ENCODE measurements at regions not wholly inside any gene's neighbourhood (a gene's known extent, or its start where the extent isn't known, plus 50 kb on each side); places are given as distances from the start of the nearest gene placed in this dataset.

DNA sequence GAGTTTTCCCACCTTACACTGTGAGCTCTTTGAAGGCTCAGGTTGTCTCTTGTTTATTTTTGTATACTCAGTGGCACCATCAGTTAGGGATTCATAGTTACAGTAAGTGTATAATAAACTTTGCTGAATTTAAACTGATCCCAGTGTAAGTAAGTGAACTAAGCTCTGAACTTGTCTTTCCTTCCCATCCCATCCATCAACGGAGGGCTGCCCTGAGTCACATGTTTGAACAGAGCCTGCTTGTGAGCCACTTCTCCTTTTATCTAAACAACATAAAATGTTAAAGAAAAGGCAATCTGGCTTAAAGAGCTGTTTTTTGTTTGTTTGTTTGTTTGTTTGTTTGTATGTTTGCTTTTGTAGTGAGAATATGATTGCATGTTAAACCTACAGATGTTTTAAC is 185.7 kb upstream of the MARCKS start:
- Histone ChIP-seq H3K27ac (no peak overlapping the region), H3K36me3 (no peaks in the 10 kb centered on the region), H3K27me3 (no peaks in the 10 kb centered on the region), H3K4me3 (no peak overlapping the region), H3K4me1 (ENCODE audit: low read depth) (peaks cover 8% of the 10 kb centered on the region), H3K9me3 (ENCODE audit: low read depth) (no peaks in the 10 kb centered on the region)
- TF ChIP-seq, protein P1, sequence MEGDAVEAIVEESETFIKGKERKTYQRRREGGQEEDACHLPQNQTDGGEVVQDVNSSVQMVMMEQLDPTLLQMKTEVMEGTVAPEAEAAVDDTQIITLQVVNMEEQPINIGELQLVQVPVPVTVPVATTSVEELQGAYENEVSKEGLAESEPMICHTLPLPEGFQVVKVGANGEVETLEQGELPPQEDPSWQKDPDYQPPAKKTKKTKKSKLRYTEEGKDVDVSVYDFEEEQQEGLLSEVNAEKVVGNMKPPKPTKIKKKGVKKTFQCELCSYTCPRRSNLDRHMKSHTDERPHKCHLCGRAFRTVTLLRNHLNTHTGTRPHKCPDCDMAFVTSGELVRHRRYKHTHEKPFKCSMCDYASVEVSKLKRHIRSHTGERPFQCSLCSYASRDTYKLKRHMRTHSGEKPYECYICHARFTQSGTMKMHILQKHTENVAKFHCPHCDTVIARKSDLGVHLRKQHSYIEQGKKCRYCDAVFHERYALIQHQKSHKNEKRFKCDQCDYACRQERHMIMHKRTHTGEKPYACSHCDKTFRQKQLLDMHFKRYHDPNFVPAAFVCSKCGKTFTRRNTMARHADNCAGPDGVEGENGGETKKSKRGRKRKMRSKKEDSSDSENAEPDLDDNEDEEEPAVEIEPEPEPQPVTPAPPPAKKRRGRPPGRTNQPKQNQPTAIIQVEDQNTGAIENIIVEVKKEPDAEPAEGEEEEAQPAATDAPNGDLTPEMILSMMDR (IDR thresholded peaks at IDR 0.05; ENCODE audit: low read depth, low read length): no peak
- no peak for DNase-seq (ENCODE audit: low read depth in 1 of 2, low spot score in 1 of 2)

DNA sequence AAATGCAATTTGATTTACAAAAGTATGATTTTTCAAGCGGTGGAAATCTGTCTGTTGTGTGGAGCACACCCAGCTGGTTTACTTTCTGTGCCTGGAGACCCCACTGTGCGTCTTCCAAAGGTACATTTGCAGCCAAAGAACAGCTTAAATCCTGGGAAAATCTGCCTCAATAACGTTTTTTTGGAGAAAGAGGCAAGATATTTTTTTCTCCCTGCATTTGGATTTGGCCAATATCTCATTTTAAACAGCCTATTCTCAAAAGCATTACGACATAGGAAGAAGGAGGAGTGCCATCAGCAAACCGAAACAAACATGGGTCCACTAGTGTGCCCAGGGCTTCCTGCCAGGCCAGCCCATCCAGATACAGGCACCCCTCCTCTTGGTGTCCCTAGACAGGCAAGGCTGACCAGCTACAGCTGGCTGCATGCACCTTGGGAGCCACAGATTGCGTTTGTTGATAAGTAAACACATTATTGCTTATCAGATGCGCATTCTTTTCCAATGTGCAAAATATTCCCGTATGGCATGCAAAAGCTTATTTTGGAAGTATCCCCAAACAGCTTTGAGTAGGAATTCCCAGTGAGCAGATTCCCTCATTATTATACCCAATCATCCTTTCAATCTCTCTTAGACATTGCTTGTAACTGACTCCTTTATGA is 184.5 kb upstream of the MARCKS start:
- no peak overlapping the region for H3K27ac ChIP-seq
- no peaks in the 10 kb centered on the region for H3K36me3 ChIP-seq
- no peak overlapping the region for H3K4me3 ChIP-seq
- H3K4me1 ChIP-seq (ENCODE audit: low read depth): peaks cover 8% of the 10 kb centered on the region
- DNase-seq (ENCODE audit: low read depth in 1 of 2, low spot score in 1 of 2): peak in 1 of 2 donors; percentile 75
- TF ChIP-seq, protein P1 (IDR thresholded peaks at IDR 0.05; ENCODE audit: low read depth, low read length): no peak
- H3K27me3 ChIP-seq: no peaks in the 10 kb centered on the region
- no peaks in the 10 kb centered on the region for H3K9me3 ChIP-seq (ENCODE audit: low read depth)

DNA sequence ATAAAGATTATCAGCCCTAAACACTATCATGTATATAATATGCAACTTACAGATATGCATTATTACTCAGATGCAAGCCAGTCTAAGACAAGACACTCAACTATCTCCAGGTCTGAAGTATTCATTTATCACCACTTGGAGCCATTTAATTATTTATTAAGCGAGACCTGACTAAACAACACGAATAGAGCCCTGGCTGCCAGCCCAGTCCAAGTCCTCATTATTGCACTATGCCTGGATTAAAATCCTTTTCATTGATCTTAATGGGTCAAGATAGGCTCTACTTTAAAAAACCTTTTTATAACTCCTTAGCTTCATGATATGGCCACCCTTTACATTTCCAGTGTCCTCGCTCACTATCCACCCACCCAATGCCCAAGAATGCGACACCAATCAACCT is 183.1 kb upstream of the MARCKS start:
- Histone ChIP-seq H3K27me3 (no peaks in the 10 kb centered on the region), H3K27ac (no peak overlapping the region), H3K9me3 (ENCODE audit: low read depth) (no peaks in the 10 kb centered on the region), H3K4me3 (no peak overlapping the region), H3K4me1 (ENCODE audit: low read depth) (peaks cover 8% of the 10 kb centered on the region), H3K36me3 (no peaks in the 10 kb centered on the region)
- TF ChIP-seq, protein P1 (IDR thresholded peaks at IDR 0.05; ENCODE audit: low read depth, low read length): no peak
- DNase-seq (ENCODE audit: low read depth in 1 of 2, low spot score in 1 of 2): no peak

DNA sequence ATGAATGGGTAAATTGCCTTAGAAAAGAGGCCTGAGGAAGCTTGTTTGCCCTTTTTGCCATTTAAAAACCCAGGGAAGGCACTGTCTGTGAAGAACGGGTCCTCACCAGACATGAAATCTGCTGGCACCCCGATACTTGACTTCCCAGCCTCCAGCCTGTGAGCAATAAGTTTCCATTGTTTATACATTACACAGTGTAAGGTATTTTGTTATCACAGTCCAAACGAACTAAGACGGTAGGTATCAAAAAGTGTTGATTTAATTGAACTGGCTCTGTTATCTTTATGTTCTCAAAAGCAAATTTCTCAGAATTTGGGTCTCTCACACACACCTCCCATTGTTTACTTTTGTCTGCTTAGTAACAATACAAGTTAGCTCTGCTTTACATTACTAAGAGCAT is 181.1 kb upstream of the MARCKS start:
- no peak overlapping the region for H3K27ac ChIP-seq
- no peaks in the 10 kb centered on the region for H3K36me3 ChIP-seq
- TF ChIP-seq, protein P1 (IDR thresholded peaks at IDR 0.05; ENCODE audit: low read depth, low read length): no peak
- no peak for DNase-seq (ENCODE audit: low read depth in 1 of 2, low spot score in 1 of 2)
- no peaks in the 10 kb centered on the region for H3K9me3 ChIP-seq (ENCODE audit: low read depth)
- H3K4me3 ChIP-seq: no peak overlapping the region
- peaks cover 8% of the 10 kb centered on the region for H3K4me1 ChIP-seq (ENCODE audit: low read depth)
- H3K27me3 ChIP-seq: peaks cover 2% of the 10 kb centered on the region

DNA sequence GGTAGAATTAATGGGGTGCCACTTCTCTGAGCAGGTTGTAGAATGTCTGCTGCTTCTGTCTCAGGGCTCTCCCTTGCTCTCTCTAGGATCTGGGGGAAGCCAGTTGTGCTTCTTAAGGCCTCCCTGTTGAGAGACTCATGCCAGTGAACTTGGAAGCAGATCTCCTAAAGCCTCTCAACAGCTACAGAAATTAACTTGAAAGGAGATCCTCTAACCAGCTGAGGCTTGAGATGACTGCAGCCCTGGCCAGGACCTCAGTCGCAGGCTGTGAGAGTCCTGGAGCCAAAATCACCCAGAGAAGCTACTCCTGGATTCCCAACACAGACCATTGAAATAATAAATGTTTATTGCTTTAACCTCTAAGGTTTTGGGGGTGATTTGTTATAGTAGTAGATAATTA is 180.2 kb upstream of the MARCKS start:
- Histone ChIP-seq H3K27me3 (peaks cover 2% of the 10 kb centered on the region), H3K4me3 (no peak overlapping the region), H3K36me3 (no peaks in the 10 kb centered on the region), H3K9me3 (ENCODE audit: low read depth) (no peaks in the 10 kb centered on the region), H3K4me1 (ENCODE audit: low read depth) (peaks cover 8% of the 10 kb centered on the region), H3K27ac (no peak overlapping the region)
- TF ChIP-seq, protein P1 (IDR thresholded peaks at IDR 0.05; ENCODE audit: low read depth, low read length): no peak
- no peak for DNase-seq (ENCODE audit: low read depth in 1 of 2, low spot score in 1 of 2)
